ENCODE measurements at regions not wholly inside any gene's neighbourhood (a gene's known extent, or its start where the extent isn't known, plus 50 kb on each side); places are given as distances from the start of the nearest gene placed in this dataset.

DNA sequence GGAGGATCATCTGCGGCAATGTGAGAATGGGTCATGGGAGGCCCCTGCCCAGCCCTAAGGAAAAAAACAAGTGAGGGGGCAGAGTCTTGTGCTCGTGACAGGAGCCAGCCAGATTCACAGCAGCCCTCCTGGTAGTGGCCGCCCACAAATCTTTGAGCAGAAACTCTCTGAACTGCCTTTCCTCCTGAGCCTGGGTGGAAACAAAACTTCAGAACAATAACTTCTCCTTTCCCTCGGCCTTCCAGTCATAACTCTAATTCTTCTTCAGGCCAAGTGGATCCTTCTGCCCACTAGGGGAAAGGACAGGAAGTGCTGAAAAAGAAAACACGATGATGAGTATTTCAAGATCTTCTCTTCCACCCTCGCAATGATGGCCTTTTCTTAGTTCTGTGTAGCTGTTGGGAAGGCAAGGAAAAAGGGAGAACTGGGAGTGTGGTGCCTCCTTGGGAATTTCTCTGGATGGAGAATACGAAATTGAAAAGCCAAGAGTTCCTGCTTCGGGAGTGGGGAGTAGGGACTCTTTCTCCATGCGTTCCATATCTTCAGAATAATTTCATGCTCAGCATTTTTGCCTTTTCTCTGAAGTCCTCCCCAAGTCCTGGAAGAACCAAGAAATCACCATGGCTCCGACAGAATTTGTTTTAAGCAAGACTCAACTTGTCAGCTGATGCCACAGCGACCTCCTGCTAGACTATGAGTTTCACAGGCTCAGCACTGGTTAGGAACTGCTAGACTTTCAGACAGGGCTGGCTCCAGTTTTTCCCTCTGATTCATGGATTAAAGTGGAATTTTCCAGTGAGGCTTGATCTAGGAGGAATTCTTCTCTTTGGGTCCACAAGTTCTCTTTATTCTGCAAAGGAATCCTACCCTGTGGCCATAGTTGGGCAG lies 188.9 kb downstream of the CAND1 start:
- H3K9me2 ChIP-seq (replicated peaks; ENCODE audit: insufficient read depth, low read length), result no peaks in the 10 kb centered on the region
- no peak for TF ChIP-seq EZH2phosphoT487 (conservative IDR thresholded peaks at IDR 0.05; ENCODE audit: low read length)
- TF ChIP-seq CTCF (IDR thresholded peaks at IDR 0.05; ENCODE audit: insufficient read depth, low read length, poor library complexity, severe bottlenecking), result no peak
- H3K9ac ChIP-seq (ENCODE audit: low read length), result no peak overlapping the region
- no peak overlapping the region for H3K4me2 ChIP-seq (ENCODE audit: low read depth, low read length, poor library complexity, severe bottlenecking)
- H3K27ac ChIP-seq (ENCODE audit: low read depth, low read length), result no peak overlapping the region
- H4K20me1 ChIP-seq (ENCODE audit: low read depth, low read length), result no peaks in the 10 kb centered on the region
- no peaks in the 10 kb centered on the region for H3F3A ChIP-seq (ENCODE audit: insufficient read depth)
- H3K4me3 ChIP-seq (ENCODE audit: insufficient read depth, low read length, poor library complexity, severe bottlenecking), result no peak overlapping the region
- H3K9me3 ChIP-seq (ENCODE audit: insufficient read depth, low read length), result no peaks in the 10 kb centered on the region
- H3K36me3 ChIP-seq (ENCODE audit: low read length), result no peaks in the 10 kb centered on the region
- H2AFZ ChIP-seq (ENCODE audit: low read depth, low read length, severe bottlenecking), result no peak overlapping the region
- H3K27me3 ChIP-seq (ENCODE audit: low read length), result no peaks in the 10 kb centered on the region
- H3K79me2 ChIP-seq (ENCODE audit: insufficient read depth, low read length), result no peaks in the 10 kb centered on the region

DNA sequence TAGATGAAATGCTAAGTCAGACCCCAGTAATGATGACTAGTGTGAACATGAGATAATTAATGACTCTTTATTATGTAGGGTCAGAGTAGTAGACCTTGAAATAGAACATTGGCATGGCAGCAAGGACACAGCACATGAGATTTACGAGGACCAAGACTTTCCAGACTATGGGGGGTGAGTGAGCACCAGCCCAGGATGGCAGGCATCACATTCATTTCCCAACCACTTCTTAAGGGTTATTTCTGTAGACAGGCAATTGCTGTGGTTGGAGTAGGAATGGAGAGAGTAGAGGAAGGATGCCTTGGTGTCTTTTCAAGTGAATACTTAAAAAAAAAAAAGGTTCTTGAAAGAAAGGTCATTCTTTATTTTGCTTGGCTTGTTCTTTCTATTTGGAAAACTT lies 189.4 kb upstream of the DYRK2 start:
- Histone ChIP-seq H3K9ac (ENCODE audit: low read length) (no peak overlapping the region), H4K20me1 (ENCODE audit: low read depth, low read length) (no peaks in the 10 kb centered on the region), H3K9me2 (replicated peaks; ENCODE audit: insufficient read depth, low read length) (no peaks in the 10 kb centered on the region), H3K4me2 (ENCODE audit: low read depth, low read length, poor library complexity, severe bottlenecking) (no peak overlapping the region), H3K27me3 (ENCODE audit: low read length) (no peaks in the 10 kb centered on the region), H3K27ac (ENCODE audit: low read depth, low read length) (no peak overlapping the region), H3K9me3 (ENCODE audit: insufficient read depth, low read length) (no peaks in the 10 kb centered on the region), H3K4me3 (ENCODE audit: insufficient read depth, low read length, poor library complexity, severe bottlenecking) (no peak overlapping the region), H3K36me3 (ENCODE audit: low read length) (no peaks in the 10 kb centered on the region), H3K79me2 (ENCODE audit: insufficient read depth, low read length) (no peaks in the 10 kb centered on the region), H3F3A (ENCODE audit: insufficient read depth) (no peaks in the 10 kb centered on the region), H2AFZ (ENCODE audit: low read depth, low read length, severe bottlenecking) (no peak overlapping the region)
- no peak for TF ChIP-seq EZH2phosphoT487 (conservative IDR thresholded peaks at IDR 0.05; ENCODE audit: low read length)
- no peak for TF ChIP-seq CTCF (IDR thresholded peaks at IDR 0.05; ENCODE audit: insufficient read depth, low read length, poor library complexity, severe bottlenecking)

GRCh38 chr12:67459578-67459977 lies 189.0 kb upstream of the DYRK2 start:
- Histone ChIP-seq H3F3A (ENCODE audit: insufficient read depth) (no peaks in the 10 kb centered on the region), H4K20me1 (ENCODE audit: low read depth, low read length) (no peaks in the 10 kb centered on the region), H3K4me2 (ENCODE audit: low read depth, low read length, poor library complexity, severe bottlenecking) (no peak overlapping the region), H3K79me2 (ENCODE audit: insufficient read depth, low read length) (no peaks in the 10 kb centered on the region), H3K27ac (ENCODE audit: low read depth, low read length) (no peak overlapping the region), H3K9me2 (replicated peaks; ENCODE audit: insufficient read depth, low read length) (no peaks in the 10 kb centered on the region), H2AFZ (ENCODE audit: low read depth, low read length, severe bottlenecking) (no peak overlapping the region), H3K9ac (ENCODE audit: low read length) (no peak overlapping the region), H3K27me3 (ENCODE audit: low read length) (no peaks in the 10 kb centered on the region), H3K9me3 (ENCODE audit: insufficient read depth, low read length) (no peaks in the 10 kb centered on the region), H3K36me3 (ENCODE audit: low read length) (no peaks in the 10 kb centered on the region), H3K4me3 (ENCODE audit: insufficient read depth, low read length, poor library complexity, severe bottlenecking) (no peak overlapping the region)
- TF ChIP-seq EZH2phosphoT487 (conservative IDR thresholded peaks at IDR 0.05; ENCODE audit: low read length) (no peak), CTCF (IDR thresholded peaks at IDR 0.05; ENCODE audit: insufficient read depth, low read length, poor library complexity, severe bottlenecking) (no peak)
